GM19455 (cell line): ENCODE measurements at regions not wholly inside any gene's neighbourhood (a gene's known extent, or its start where the extent isn't known, plus 50 kb on each side); places are given as distances from the start of the nearest gene placed in this dataset.

Experiments
- ATAC-seq: cut with Tn5 transposase; IDR thresholded peaks from one replicate; pipeline ENCODE4 v1.9.1; 2021; ENCODE audit not compliant: unreplicated experiment

DNA sequence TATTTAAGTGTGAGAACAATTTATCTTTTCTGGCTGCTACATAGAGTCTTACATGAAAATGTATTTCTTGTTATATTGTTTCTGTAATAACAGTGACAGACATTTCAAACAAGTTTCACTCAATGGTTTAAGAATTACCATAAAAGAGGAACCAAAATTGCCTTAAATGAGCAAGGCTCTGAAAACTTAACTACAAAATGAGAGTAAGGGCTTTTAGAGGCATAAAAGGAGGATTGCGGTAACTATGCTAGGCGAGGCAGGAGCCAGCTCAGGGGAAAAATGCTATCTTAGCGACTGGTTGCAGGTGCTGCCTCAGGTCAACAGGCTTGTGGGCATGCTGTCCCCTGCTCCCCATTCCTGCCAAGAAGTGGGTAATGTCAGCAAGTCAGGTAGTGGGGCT, 81.7 kb upstream of the MSI2 start:
- ATAC-seq: peak; percentile 78

DNA sequence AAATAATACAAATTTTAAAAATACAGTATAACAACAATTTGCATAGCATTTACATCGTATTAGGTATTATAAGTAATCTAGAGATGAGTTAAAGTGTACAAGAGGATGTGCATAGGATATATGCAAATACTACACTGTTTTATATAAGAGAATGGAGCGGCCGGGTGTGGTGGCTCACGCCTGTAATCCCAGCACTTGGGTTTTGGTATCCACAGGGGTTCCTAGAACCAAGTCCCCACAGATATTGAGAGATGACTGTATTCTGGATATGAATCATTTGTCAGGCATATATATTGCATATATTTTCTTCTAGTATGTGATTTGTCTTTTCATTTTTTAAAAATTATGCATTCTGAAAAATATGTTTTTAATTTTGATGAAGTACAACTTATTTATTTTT, 77.5 kb upstream of the MSI2 start:
- ATAC-seq: no peak

DNA sequence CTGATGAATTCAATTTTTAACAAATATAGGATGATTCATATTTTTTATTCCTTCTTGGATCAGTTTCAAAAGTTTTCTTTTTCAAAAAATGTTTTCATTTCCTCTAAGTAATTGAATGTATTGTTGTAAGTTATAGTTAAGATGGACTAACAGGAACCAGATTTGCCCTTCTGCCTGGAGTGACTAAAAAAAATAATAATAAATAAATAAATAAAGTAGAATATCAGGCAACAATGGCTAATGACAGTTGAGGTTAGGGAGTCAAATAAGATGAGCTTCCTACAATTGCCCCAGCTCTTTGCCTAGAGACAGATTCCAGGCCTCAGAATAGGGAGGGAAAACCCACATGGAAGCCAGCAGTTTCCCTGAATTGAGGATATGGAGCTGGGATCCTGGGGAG, 73.7 kb upstream of the MSI2 start:
- no peak for ATAC-seq

DNA sequence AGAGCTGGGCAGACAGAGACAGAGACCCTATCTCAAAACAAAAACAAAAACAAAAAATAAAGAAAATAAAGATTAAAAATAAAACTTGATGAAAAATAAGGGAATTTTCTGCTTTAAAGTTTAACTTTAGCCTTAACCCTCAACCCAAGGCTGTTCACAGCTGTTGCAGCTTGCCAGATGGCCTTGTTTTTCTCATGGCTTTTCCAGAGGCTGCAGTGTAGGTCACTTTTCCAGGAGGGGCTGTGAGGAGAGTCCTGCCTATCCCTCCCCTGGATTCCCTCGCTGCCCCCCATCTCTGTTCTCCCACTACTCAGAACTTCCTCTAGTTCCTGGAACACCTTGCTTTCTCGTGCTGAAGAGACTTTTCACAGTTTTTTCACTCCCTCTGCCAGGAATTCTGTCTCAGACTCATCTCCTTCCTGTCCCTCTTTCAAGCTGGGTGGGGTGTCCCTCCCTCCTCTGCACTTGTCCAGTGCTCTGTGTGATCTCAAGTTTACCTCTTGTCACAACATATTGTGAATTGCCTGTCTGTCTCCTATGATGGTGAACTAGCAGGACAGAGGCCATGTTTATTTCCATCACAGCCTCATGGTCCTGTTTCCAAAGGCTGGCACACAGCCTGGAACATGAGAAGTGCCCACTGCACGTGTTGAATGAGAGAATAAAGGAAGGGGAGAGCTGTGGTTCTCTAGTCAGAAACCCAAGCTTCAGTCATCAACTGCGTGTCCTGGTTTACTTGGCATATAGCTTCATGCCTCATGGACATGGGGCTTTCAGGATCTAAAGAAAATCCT, 69.9 kb upstream of the MSI2 start:
- ATAC-seq: no peak

DNA sequence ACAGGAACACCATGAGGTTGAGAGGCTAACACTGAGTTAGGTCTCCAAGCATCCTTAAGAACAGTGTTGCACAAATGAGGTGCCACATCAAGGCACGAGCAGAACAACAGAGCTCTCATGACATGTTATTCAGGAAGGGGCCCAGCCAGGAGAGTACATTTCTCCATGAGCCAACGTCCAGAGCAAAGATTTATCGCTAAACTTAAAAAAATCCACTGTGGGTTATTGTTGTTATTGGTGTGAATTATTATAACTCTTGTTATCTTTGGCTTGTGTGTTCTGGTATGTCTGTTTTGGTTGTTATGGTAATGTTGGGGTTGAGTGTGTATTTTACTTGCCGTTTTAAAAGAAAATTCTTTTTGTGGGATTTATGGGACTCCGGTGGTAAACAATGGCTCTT, 68.9 kb upstream of the MSI2 start:
- ATAC-seq: no peak

DNA sequence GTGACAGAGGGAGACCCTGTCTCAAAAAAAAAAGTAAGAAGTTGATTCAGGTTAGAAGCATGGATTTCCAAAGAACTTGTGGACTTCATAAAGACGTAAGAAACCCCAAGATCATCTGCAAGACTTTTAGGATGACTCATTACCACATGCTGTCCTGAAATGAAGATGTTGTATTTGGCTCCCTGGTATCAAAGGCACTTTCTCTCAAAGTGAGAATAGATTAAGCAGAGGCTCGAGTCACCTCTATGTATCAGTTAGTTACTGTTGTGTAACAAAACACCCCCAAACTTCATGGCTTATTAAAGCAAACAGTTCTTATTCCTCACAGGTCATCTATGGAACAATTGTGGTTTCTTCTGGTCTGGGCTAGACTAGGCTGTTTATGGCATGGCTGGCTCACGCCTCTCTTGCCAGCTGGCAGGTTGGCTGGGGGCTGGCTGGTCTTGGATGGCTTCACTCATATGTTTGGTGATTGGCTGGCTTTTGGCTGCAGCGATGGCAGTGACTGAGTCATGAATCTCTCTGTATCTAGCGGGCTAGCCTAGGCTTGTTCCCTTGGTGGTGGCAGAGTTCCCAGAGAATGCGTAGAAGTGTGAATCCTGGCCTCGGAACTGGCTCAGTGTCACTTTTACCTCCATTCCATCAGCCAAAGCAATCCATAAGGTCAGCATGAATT, 60.4 kb upstream of the MSI2 start:
- ATAC-seq: no peak

DNA sequence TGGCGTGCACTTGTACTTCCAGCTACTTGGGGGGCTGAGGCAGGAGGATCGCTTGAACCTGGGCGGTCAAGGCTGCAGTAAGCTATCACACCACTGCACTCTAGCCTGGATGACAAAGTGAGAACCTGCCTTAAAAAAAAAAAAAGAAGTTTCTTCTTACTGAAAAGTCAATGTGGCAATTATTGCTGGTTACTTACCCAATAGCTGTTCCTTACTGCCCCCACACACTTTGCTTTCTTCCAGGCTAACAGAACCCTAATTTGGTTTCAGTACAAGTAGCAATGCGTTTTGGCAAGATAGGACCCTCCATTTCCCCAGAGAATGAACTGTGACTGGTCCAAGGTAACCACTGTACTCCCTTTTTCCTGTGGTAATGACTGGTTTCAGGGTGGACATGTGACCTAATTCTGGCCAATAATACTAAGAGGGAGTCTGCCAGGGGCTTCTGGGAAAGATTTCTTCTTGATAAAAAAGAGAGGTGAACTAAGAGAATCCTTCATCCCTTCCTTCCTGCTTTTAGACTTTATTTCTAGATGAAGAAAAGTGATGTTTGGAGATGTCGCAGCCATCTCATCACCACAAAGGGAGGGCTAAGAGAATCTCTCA, 58.8 kb upstream of the MSI2 start:
- ATAC-seq: no peak

DNA sequence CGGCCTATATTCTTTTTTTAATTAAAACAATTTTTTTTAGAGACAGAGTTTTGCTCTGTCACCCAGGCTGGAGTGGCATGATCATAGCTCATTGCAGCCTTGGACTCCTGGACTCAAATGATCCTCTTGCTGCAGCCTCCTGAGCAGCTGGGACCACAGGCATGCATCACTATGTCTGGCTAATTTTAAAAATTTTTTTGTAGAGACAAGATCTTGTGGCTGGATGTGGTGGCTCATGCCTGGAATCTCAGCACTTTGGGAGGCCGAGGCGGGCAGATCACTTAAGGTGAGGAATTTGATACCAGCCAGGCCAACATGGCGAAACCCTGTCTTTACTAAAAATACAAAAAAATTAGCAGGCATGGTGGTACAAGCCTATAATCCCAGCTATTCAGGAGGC, 54.8 kb upstream of the MSI2 start:
- no peak for ATAC-seq

DNA sequence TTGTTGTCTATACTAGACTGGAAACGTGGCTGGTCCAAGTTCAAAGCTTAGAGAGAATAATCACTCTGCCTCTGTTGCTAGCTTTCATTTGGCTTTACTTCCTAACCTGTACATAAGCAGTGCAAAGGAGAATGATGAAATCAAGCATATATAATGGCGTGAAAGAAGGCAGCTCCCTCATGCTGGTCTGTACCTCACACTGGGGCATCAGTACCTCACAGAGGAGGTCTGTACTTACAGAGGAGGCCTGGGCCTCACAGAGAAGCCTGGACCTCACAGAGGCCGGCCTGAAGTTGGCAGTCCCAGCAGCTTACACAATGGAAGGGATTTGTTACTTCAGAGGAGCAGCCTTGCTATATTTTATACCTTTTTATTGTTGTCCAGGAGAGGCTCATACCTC, 53.3 kb upstream of the MSI2 start:
- no peak for ATAC-seq
